SK-MEL-5 (cell line): ENCODE measurements at regions not wholly inside any gene's neighbourhood (a gene's known extent, or its start where the extent isn't known, plus 50 kb on each side); places are given as distances from the start of the nearest gene placed in this dataset.

ENCODE experiments used
- DNase-seq: peaks from one replicate; pipeline ENCODE4 v3.0.0-alpha.2; 2016; ENCODE audit warnings: low read depth, low spot score
- in situ Hi-C: cut with HindIII; loops from 2 replicates; pipeline ENCODE4 v1.10.0; 2016; ENCODE audit warnings: low sequenced_read_pairs, high pct_unique_total_duplicates, low pct_unique_long_range_greater_than_20kb

DNA sequence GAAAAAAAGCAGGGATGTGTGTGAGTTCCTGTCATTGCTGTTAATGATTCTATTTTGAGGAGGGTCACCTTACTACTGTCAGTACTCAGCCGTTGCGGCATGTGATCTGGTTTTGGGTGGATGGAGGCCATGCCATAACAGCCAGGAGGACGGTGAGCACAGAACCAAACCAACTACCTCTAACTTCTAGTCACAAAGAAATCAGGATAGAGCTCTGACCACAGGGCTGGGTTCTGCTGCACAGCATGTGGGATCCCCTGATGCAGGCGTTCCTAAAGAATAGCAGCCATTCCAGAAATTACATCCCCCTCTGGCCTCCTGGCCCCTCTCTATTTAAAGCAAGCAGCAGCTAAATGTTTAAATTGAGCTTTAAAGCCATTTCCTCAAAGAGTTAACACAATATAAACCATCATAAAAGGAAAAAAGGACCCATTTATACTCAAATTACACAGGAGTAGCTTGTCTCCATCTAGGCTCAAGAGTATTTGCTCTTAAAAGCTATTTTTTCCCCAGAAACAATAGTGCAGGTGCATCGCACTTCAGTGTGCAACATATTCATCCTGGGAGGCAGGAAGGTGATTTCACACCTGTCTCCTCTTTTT, 786.4 kb downstream of the RNF144A start:
- DNase-seq, result no peak
- in situ Hi-C loops, result no loop called here

DNA sequence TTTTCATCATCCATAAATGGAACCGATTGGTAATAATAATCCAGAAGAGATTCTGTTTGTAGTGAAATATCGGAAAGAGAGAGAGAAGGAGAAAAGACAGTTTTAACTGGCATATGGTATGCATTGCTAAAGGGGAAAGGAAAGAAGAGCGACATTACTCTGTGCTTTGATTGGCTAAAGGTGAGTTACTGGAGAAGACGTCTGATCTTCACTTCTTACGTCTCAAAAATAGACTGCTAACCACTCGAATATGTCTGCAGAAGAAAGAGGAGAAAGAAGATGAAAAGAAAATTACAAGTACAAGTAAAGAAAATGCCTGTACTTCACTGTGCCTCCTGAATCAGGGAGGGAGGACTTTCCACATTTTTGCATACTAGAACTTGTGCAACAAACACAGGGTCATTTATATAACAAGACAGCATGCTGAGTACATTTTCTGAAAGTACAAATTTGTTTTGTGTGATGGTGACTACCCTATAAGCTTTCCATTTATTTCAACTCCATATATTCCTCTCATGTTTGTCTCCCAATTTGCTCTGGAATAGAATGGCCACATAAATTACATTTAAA, 787.2 kb downstream of the RNF144A start:
- in situ Hi-C loops, result no loop called here
- DNase-seq, result no peak

GRCh38 chr2:7706791-7707190, 789.6 kb downstream of the RNF144A start:
- no peak for DNase-seq
- in situ Hi-C loops, result no loop called here

DNA sequence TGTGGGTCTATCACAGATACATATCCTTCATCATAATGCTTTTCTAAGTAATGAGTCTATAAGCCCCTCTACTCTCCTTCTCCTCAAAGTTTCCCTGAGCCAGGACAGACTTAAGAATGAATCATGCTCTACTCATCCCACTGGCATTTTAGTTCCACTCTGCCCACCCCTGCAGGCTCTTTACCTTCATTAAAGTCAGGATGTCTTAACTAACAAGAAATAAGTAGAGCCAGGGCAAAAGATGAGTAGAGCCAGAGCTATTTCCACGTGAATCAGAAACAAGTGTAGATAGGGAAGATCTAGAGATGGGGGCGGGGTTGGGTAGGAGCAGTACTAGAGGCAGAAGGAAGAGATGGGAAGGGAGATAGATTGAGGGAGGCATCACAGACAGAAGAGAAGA, 790.5 kb downstream of the RNF144A start:
- DNase-seq, result no peak
- in situ Hi-C loops, result no loop called here

- in situ Hi-C loops, result no loop called here
Measured at GRCh38 chr2:7709907-7710306, 792.7 kb downstream of the RNF144A start.

GRCh38 chr2:7711167-7711566, 794.0 kb downstream of the RNF144A start:
- in situ Hi-C loops, result no loop called here
- no peak for DNase-seq

More at GRCh38 chr2:7709907-7710306, 792.7 kb downstream of the RNF144A start:
- no peak for DNase-seq

DNA sequence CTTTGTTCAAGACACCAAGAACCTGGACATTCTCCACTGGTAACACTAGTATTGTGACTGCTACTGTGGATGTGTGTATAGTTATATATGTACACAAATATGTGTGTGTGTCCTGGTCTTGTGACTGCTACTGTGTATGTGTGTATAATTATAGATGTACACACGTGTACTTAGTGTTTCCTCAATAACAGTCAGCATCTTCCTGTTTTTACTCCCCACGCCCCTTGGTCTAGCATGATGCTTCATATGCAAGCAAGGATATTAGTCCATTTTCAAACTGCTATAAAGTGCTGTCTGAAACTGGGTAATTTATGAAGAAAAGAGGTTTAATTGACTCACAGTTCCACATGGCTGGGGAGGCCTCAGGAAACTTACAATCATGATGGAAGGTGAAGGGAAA, 802.7 kb downstream of the RNF144A start:
- in situ Hi-C loops, result no loop called here
- DNase-seq, result no peak

DNA sequence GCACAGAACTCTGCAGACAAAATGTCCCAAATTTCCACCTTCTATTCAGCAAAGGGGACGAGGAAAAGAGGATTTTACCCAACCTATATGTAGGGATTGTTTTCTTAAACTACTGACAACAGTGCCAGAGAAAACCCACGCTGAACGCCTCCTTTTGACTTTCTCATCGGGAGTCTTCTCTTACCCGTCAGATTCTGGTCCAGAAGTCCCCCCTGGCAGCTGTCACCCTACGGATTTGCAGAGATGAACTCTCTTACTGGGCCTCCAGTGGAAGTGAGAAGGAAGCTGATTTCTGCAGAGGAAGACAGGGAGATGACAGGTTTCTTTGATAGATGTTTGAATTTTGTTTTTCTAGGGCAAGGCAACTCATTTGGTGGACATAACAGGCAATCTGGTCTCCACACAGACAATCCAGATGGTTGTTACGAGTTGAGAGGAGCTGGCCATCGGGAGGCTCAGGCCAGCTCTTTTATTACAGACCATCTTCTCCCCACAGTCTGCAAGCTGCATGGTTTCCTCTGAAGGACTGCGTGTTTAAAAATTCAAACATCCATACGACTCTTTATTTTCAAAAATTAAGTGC, 804.3 kb downstream of the RNF144A start:
- DNase-seq, result no peak
- in situ Hi-C loops, result no loop called here

DNA sequence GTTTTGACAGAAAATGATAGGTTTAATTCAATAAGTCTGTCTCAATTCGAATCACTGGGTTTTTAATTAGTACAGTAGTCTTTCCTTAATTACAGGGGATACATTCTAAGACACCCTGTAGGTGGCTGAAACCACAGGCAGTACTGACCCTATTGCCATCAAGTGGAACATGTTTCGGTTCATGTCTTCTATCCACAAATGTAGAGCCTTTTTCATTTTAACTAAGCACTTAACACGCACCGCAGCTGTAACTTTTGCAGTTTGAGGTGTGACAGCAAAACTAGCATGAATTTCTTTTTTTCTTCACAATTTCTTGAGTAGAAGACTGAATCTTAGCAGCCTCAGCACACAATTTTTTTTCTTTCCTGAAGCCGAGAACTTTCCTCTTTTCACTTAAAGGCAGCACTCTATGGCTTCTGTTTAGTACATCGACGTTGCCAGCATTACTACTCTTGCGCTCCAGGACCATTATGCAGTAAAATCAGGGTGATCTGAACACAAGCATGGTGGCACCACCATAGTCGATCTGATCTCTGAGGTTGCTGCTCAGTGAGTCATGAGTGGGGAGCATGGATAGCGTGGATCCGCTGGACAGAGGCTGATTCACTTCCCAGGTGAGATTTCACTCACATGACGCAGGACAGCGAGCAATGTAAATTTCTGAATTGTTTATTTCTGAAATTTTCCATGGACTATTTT, 805.1 kb downstream of the RNF144A start:
- no peak for DNase-seq
- in situ Hi-C loops, result no loop called here

GRCh38 chr2:7724336-7724735, 807.1 kb downstream of the RNF144A start:
- in situ Hi-C loops, result no loop called here
- DNase-seq, result no peak

DNA sequence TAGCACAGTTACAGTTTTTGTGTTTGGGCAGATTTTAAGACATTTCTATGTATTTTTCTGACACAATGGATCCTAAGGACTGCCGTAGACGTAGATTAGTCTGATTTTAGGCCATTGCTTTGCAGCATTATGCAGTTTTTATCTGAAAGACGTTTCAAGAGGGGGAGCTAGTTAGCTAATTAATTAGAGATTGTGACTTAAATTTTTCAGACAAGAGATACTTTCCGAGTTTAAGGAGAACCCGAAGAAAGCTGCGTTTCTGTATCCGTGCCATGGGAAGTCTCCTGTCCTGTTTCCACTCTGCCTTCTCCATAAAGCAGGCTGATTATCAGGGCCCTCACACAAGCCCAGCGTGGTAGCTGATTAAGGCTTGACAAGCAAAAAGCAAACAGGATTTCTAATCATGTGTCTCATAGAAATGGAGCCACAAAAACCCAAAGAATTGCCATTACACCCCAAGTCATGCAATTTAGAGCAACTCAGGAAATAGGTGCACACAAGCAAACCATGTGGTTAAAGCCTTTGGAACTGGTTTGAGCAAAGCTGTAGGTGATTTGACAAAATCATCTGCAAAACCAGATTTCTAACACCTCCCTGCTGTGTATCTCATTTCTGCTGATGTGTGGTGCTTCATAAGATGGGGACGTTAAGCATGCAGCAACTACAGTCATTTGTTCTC, 808.1 kb downstream of the RNF144A start:
- DNase-seq, result no peak
- in situ Hi-C loops, result no loop called here

GRCh38 chr2:7725850-7726242, 808.6 kb downstream of the RNF144A start:
- DNase-seq, result no peak
- in situ Hi-C loops, result no loop called here

- in situ Hi-C loops, result no loop called here
Measured at GRCh38 chr2:7726989-7727388, 809.8 kb downstream of the RNF144A start.

GRCh38 chr2:7728388-7728787, 811.2 kb downstream of the RNF144A start:
- no peak for DNase-seq
- in situ Hi-C loops, result no loop called here

More at GRCh38 chr2:7726989-7727388, 809.8 kb downstream of the RNF144A start:
- DNase-seq, result no peak

DNA sequence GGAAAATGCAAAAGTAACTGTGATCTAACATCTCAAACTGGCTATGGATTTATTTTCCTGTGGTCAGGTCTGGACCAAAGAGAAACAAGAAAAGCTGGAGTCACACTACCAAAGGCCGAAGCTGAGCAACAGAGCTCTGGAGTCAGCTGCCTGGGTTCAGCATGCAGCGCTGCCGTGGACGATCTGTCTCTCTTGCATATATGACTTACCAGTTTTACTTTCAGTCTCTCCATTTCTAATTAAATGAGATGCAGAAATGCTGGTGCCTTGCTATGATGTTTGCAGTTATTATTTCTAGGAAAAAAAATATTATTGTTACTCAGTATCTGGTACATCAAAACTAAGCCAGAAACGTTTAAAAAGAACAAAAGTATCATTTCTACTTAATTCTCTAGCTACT, 813.2 kb downstream of the RNF144A start:
- in situ Hi-C loops, result no loop called here
- no peak for DNase-seq

DNA sequence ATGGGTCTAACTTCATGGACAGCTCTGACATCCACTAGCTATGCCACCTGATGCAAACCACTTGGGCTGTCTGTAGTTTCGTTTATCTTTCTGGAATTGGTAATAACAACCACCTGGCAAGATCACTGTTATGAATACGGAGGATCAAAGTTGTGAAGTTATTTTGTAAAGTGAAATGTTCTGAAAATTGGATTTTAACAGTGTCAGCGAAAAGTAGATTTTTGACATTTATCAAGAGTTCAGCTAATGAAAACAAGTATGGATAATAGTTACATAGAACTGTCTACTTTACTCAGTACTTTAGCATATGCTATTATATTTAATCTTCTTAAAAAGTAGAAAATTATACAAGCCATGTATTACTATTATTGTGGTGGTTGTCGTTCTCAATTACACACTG, 813.8 kb downstream of the RNF144A start:
- DNase-seq, result no peak
- in situ Hi-C loops, result no loop called here

DNA sequence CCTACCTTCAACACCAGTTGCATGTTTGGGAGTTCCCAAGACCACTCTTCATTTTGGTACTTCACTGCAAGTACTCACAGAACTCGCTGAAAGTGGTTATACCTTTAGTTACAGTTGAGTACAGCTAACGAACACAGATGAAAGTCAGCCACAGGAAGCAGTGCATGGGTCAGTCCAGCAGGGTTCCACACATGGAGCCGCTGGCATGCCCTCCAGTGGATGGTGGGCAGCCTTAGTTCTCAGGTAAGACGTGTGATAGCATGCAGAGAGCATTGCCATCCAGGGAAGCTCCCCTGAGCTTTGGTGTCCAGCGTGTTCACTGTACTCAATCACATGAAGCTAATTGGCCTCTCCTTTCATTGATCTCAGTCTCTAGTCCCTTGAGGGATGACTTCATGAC, 815.3 kb downstream of the RNF144A start:
- in situ Hi-C loops, result no loop called here
- no peak for DNase-seq

GRCh38 chr2:7736646-7737305, 819.6 kb downstream of the RNF144A start:
- no peak for DNase-seq
- in situ Hi-C loops, result no loop called here
